Liver (tissue), 3 donors: ENCODE measurements at regions not wholly inside any gene's neighbourhood (a gene's known extent, or its start where the extent isn't known, plus 50 kb on each side); places are given as distances from the start of the nearest gene placed in this dataset.

Experiments
- FOXA1 ChIP-seq: IDR thresholded peaks from 2 replicates; pipeline ENCODE4 v1.6.1; 2016; ENCODE audit warnings: antibody characterized with exemption
- JUND ChIP-seq, 2 donors: IDR thresholded peaks; 2 replicates each; pipeline ENCODE4 v1.6.1; 2016; ENCODE audit warnings: antibody characterized with exemption in 2 of 2
- NR2F2 ChIP-seq: IDR thresholded peaks from 2 replicates; pipeline ENCODE4 v1.6.1; 2016; ENCODE audit warnings: antibody characterized with exemption
- RAD21 ChIP-seq, 2 donors: IDR thresholded peaks; 2 replicates each; pipeline ENCODE4 v1.6.1; 2016; ENCODE audit warnings: antibody characterized with exemption in 2 of 2, mild to moderate bottlenecking in 2 of 2
- ZBTB33 ChIP-seq: IDR thresholded peaks from 2 replicates; pipeline ENCODE4 v1.6.1; 2016; ENCODE audit warnings: antibody characterized with exemption
- TF ChIP-seq, protein P1 (sequence below): fragments of 150-350 bp; IDR thresholded peaks from 2 replicates; pipeline ENCODE4 v1.5.1; 2017; ENCODE audit warnings: improper control_type of control experiment, low read depth, low read length; ENCODE audit not compliant: missing input control
- donor health status: healthy.
- donor health status: healthy.

DNA sequence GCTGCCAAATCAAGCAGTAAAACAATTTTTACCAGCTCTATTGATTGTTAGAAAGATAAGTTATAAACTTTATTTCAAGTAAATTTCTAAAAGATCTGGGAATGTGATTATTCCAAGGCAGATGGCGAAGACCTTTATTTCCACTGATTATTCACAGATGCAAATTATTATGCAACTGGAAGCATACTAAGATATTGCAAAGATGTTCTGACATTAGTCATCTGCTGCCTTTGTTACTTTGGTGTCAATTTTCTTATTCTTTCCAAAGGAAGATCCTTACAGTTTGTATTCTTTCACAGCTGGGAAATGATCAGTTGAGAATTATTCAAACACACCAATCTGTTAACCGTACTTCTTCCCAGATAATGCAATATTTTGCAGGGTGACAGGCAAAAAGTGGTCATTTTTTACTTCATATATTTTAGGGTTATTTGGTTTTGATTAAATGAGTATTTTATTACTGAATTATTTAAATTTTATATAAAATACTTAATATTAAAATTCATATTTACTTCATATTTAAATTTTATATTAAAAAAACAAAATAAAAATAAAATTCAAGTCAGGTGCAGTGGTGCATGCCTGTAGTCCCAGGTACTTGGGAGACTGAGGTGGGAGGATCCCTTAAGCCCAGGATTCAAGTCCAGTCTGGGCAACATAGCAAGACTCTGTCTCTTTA lies 171.3 kb downstream of the FZD1 start:
- TF ChIP-seq, protein P1, sequence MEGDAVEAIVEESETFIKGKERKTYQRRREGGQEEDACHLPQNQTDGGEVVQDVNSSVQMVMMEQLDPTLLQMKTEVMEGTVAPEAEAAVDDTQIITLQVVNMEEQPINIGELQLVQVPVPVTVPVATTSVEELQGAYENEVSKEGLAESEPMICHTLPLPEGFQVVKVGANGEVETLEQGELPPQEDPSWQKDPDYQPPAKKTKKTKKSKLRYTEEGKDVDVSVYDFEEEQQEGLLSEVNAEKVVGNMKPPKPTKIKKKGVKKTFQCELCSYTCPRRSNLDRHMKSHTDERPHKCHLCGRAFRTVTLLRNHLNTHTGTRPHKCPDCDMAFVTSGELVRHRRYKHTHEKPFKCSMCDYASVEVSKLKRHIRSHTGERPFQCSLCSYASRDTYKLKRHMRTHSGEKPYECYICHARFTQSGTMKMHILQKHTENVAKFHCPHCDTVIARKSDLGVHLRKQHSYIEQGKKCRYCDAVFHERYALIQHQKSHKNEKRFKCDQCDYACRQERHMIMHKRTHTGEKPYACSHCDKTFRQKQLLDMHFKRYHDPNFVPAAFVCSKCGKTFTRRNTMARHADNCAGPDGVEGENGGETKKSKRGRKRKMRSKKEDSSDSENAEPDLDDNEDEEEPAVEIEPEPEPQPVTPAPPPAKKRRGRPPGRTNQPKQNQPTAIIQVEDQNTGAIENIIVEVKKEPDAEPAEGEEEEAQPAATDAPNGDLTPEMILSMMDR, result no peak
- TF ChIP-seq JUND (IDR thresholded peaks at IDR 0.05) (no peak), NR2F2 (no peak), FOXA1 (no peak), RAD21 (IDR thresholded peaks at IDR 0.05) (no peak), ZBTB33 (no peak)
